NB4 (cell line): ENCODE measurements at regions not wholly inside any gene's neighbourhood (a gene's known extent, or its start where the extent isn't known, plus 50 kb on each side); places are given as distances from the start of the nearest gene placed in this dataset.

ENCODE experiments used
- POLR2A ChIP-seq: IDR thresholded peaks from 2 replicates; pipeline ENCODE4 v1.6.1; 2011; ENCODE audit warnings: mild to moderate bottlenecking; ENCODE audit not compliant: insufficient read length; ENCODE audit errors: extremely low read depth
- TF ChIP-seq, protein P1 (sequence below): IDR thresholded peaks from one replicate; pipeline ENCODE4 v1.5.1; 2012; ENCODE audit warnings: low read depth, low read length

DNA sequence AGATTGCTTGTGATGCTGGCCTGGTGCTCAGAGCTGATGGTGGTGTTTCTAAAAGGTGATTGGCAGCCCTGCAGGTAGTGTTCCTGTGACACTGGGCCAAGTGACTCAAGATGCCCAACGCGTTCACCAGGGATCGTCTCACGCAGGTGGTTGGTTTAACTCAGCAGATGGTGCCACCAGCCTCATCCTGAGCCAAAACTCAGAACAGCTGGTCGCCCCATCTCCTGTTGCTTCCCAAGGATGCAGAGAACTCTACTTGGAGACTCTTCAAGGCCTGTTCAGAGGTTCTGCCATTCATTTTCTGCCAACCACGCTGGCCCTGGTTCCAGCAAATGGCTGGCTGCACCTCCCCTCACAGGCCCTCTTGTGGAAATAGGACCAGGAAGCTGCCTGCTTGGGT, 394.4 kb downstream of the CDH26 start:
- TF ChIP-seq, protein P1, sequence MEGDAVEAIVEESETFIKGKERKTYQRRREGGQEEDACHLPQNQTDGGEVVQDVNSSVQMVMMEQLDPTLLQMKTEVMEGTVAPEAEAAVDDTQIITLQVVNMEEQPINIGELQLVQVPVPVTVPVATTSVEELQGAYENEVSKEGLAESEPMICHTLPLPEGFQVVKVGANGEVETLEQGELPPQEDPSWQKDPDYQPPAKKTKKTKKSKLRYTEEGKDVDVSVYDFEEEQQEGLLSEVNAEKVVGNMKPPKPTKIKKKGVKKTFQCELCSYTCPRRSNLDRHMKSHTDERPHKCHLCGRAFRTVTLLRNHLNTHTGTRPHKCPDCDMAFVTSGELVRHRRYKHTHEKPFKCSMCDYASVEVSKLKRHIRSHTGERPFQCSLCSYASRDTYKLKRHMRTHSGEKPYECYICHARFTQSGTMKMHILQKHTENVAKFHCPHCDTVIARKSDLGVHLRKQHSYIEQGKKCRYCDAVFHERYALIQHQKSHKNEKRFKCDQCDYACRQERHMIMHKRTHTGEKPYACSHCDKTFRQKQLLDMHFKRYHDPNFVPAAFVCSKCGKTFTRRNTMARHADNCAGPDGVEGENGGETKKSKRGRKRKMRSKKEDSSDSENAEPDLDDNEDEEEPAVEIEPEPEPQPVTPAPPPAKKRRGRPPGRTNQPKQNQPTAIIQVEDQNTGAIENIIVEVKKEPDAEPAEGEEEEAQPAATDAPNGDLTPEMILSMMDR: no peak
- no peak for TF ChIP-seq POLR2A
